Lower leg skin (tissue), 3 donors: ENCODE measurements at regions not wholly inside any gene's neighbourhood (a gene's known extent, or its start where the extent isn't known, plus 50 kb on each side); places are given as distances from the start of the nearest gene placed in this dataset.

Experiments used
- CTCF ChIP-seq, 3 donors: fragments of 450-650 bp; IDR thresholded peaks; one replicate each; pipeline ENCODE4 v1.5.1; 2016; ENCODE audit warnings: antibody characterized with exemption in 3 of 3, mild to moderate bottlenecking in 3 of 3, moderate library complexity in 2 of 3
- POLR2A ChIP-seq, 2 donors: fragments of 450-650 bp; IDR thresholded peaks; one replicate each; pipeline ENCODE4 v1.6.1; 2016 to 2017; ENCODE audit warnings: antibody characterized with exemption in 2 of 2, mild to moderate bottlenecking in 1 of 2, moderate library complexity in 1 of 2

- TF ChIP-seq CTCF (IDR thresholded peaks at IDR 0.05) (no peak), POLR2A (IDR thresholded peaks at IDR 0.05) (no peak)
Measured at GRCh38 chr19:13670846-13671245, 93.5 kb upstream of the MRI1 start.
